Gastrocnemius medialis (tissue), 4 donors: ENCODE measurements at regions not wholly inside any gene's neighbourhood (a gene's known extent, or its start where the extent isn't known, plus 50 kb on each side); places are given as distances from the start of the nearest gene placed in this dataset.
"Not testable (repeated sequence)": the region's sequence is repeated elsewhere in the genome, so short reads cannot be mapped to it uniquely, and the experiment has no call there.

Source experiments
- ATAC-seq, 2 donors: fragments of 150-250 bp; one replicate each; pipeline ENCODE4 v1.9.1; 2016
- DNase-seq, 2 donors: peaks; one replicate each; pipeline ENCODE4 v3.0.0-alpha.2; 2019
- H3K27ac ChIP-seq, 4 donors: fragments of 200-600 bp; sonication (generic); 1 replicate in 1 of 4; 2 replicates in 3 of 4; pipeline ENCODE4 v1.5.1; 2016 to 2018; ENCODE audit warnings: mild to moderate bottlenecking in 2 of 4, moderate library complexity in 1 of 4
- H3K27me3 ChIP-seq, 3 donors: fragments of 200-600 bp; sonication (generic) in 2 of 3; 1 replicate in 1 of 3; 2 replicates in 2 of 3; pipeline versions ENCODE4 v1.5.1 to v1.6.0; 2016 to 2019; ENCODE audit warnings: mild to moderate bottlenecking in 1 of 3, moderate library complexity in 1 of 3
- H3K36me3 ChIP-seq, 2 donors: fragments of 200-600 bp; sonication (generic) in 1 of 2; one replicate each; pipeline ENCODE4 v1.5.1; 2017 to 2018
- H3K4me1 ChIP-seq, 2 donors: fragments of 200-600 bp; sonication (generic) in 1 of 2; one replicate each; pipeline ENCODE4 v1.5.1; 2016 to 2017; ENCODE audit warnings: mild to moderate bottlenecking in 2 of 2
- H3K4me3 ChIP-seq, 4 donors: fragments of 200-600 bp; sonication (generic) in 3 of 4; 1 replicate in 1 of 4; 2 replicates in 3 of 4; pipeline ENCODE4 v1.5.1; 2016 to 2019; ENCODE audit warnings: mild to moderate bottlenecking in 2 of 4
- H3K9me3 ChIP-seq, 3 donors: fragments of 200-600 bp; sonication (generic) in 2 of 3; 1 replicate in 1 of 3; 2 replicates in 2 of 3; pipeline ENCODE4 v1.5.1; 2016 to 2019
- POLR2A ChIP-seq, 2 donors: fragments of 450-650 bp; IDR thresholded peaks; one replicate each; pipeline ENCODE4 v1.6.1; 2017; ENCODE audit warnings: antibody characterized with exemption in 2 of 2, mild to moderate bottlenecking in 2 of 2, moderate library complexity in 2 of 2
- in situ Hi-C, 4 donors: fragments of 200-750 bp; cut with MboI; loops; one replicate each; pipeline versions ENCODE4 v1.15.0 to v1.8.0; 2017; ENCODE audit warnings: low sequenced_read_pairs in 4 of 4
- intact Hi-C: fragments of 100-400 bp; cut with DNase I; formaldehyde crosslinking; loops from one replicate; pipeline ENCODE4 v1.15.1; 2023; ENCODE audit warnings: low total_unique reads
- TF ChIP-seq, protein P1 (sequence below), 5 experiments: fragments of 450-650 bp in 3 of 5; fragments of 200-600 bp in 2 of 5; sonication (generic) in 2 of 5; IDR thresholded peaks in 4 of 5; conservative IDR thresholded peaks in 1 of 5; 1 replicate in 4 of 5; 2 replicates in 1 of 5; pipeline ENCODE4 v1.5.1; 2016 to 2019; ENCODE audit warnings: antibody characterized with exemption in 5 of 5, mild to moderate bottlenecking in 3 of 5, moderate library complexity in 3 of 5

DNA sequence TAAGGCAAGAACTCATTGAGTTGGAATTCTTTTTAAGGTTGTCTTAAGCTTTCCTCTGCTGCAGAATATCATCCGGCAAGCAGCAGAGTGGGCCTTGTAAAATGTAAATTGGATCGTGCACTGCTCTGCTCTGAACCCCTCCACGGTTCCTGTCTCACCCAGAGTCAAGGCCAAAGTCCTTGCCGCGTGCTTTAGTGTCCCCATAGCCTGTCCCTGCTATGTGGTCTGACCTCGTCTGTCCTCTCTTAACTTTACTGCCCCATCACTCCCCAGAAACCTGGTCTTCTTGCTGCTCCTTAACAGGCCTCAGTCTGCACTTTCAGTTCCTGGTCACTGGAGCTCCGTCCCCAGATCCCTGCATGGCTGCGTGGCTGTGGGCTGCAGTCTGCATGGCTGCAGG lies 121.6 kb upstream of the SDK1 start:
- ATAC-seq (no peak), DNase-seq (no peak)
- H3K27ac ChIP-seq: no peak overlapping the region
- H3K4me3 ChIP-seq: no peak overlapping the region
- no peak for TF ChIP-seq POLR2A (IDR thresholded peaks at IDR 0.05)
- TF ChIP-seq, protein P1, sequence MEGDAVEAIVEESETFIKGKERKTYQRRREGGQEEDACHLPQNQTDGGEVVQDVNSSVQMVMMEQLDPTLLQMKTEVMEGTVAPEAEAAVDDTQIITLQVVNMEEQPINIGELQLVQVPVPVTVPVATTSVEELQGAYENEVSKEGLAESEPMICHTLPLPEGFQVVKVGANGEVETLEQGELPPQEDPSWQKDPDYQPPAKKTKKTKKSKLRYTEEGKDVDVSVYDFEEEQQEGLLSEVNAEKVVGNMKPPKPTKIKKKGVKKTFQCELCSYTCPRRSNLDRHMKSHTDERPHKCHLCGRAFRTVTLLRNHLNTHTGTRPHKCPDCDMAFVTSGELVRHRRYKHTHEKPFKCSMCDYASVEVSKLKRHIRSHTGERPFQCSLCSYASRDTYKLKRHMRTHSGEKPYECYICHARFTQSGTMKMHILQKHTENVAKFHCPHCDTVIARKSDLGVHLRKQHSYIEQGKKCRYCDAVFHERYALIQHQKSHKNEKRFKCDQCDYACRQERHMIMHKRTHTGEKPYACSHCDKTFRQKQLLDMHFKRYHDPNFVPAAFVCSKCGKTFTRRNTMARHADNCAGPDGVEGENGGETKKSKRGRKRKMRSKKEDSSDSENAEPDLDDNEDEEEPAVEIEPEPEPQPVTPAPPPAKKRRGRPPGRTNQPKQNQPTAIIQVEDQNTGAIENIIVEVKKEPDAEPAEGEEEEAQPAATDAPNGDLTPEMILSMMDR (IDR thresholded peaks at IDR 0.05 in 4 of 5, conservative IDR thresholded peaks at IDR 0.05 in 1 of 5): no peak
- H3K27me3 ChIP-seq: no peaks in the 10 kb centered on the region
- H3K4me1 ChIP-seq: no peaks in the 10 kb centered on the region
- no peaks in the 10 kb centered on the region for H3K9me3 ChIP-seq
- H3K36me3 ChIP-seq: no peaks in the 10 kb centered on the region
- in situ Hi-C loops (no loop called here), intact Hi-C loops (no loop called here)

DNA sequence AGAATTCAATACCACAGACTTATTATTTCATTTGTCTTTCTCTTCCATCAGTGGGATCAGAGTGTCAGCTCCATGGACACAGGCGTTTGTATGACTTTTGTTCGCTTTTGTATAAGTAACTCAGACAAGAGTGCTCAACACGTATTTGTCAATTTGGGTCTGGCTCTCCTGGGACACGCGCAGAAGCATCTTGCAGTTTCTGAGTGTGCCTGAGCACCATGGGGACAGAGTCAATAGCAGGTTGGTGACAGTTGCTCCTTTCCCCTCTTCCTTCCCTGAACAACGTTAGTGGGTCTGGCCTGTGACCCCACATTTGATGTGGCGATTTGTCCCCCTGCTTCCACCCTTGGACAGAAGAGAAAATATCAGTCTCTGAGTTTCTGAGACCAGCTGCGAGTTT lies 120.4 kb upstream of the SDK1 start:
- H3K27ac ChIP-seq: no peak overlapping the region
- in situ Hi-C loops (no loop called here), intact Hi-C loops (no loop called here)
- H3K9me3 ChIP-seq: no peaks in the 10 kb centered on the region
- no peak overlapping the region for H3K4me3 ChIP-seq
- no peaks in the 10 kb centered on the region for H3K36me3 ChIP-seq
- TF ChIP-seq POLR2A (IDR thresholded peaks at IDR 0.05): no peak
- TF ChIP-seq, protein P1 (IDR thresholded peaks at IDR 0.05 in 4 of 5, conservative IDR thresholded peaks at IDR 0.05 in 1 of 5): no peak
- H3K4me1 ChIP-seq: no peaks in the 10 kb centered on the region
- ATAC-seq (no peak), DNase-seq (no peak)
- no peaks in the 10 kb centered on the region for H3K27me3 ChIP-seq

DNA sequence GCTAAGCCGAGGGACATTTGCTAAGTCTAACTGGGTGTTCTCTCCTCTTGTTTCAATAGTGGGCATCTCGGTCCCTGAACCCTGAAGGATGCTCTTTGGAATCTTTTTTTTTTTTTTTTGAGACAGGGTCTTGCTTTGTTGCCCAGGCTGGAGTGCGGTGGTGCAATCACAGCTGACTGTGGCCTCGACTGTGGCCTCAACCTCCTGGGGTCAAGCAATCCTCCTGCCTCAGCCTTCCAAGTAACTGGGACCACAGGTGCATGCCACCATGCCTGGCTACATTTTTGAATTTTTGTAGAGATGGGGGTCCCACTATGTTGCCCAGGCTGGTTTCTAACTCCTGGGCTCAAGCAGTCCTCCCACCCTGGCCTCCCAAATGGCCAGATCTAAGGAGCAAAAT lies 119.0 kb upstream of the SDK1 start:
- H3K9me3 ChIP-seq, H3K27ac ChIP-seq, H3K27me3 ChIP-seq, DNase-seq, intact Hi-C loops, H3K4me3 ChIP-seq, ATAC-seq, H3K36me3 ChIP-seq, H3K4me1 ChIP-seq, in situ Hi-C loops: not testable (repeated sequence)

DNA sequence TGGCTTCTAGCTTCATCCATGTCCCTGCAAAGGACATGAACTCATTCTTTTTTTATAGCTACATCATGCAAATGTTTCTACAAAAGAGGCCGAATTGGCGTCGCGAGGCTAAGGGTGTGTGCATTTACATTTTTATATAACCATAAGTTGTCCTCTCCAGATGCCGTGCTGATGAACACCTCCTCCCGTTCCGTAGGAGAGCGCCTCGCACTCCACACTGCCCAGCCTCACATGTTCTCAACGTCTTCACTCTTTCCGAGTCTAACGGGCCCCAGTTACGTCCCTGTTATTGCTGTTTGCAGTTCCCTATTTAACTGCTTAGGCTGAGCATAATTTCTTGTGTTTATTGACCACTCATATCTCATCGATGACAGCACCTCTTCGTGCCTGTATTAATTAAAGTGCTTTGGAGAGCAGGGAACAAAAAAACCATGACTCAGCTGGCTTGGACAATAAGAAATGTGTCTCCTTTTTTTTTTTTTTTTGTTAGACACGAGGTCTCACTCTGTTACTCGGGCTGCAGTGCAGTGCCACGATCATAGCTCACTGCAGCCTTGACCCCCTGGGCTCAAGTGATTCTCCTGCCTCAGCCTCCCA lies 113.5 kb upstream of the SDK1 start:
- H3K27me3 ChIP-seq: no peaks in the 10 kb centered on the region
- ATAC-seq (no peak), DNase-seq (no peak)
- H3K4me3 ChIP-seq: no peak overlapping the region
- H3K36me3 ChIP-seq: no peaks in the 10 kb centered on the region
- no peaks in the 10 kb centered on the region for H3K4me1 ChIP-seq
- in situ Hi-C loops (no loop called here), intact Hi-C loops (no loop called here)
- TF ChIP-seq, protein P1 (IDR thresholded peaks at IDR 0.05 in 4 of 5, conservative IDR thresholded peaks at IDR 0.05 in 1 of 5): no peak
- TF ChIP-seq POLR2A (IDR thresholded peaks at IDR 0.05): no peak
- H3K27ac ChIP-seq: no peak overlapping the region
- no peaks in the 10 kb centered on the region for H3K9me3 ChIP-seq

DNA sequence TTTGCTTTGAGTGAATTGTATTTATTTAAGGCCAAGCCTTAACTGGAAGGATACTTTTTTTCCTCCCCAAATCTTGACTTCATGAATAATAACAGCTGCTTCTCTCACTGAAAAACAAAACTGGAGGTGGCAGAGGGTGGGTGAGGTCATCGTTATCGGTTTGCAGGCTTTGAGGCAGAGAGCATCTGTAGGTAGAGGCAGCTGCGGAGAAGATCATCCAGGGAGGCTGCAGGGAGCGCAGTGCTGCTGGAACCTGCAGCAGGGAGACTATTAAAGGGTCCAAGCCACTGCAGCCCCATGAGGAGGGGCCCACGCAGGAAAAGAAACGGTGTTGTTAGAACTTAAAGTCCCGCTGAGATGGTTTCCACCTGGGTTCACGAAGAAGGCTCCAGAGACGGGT lies 112.1 kb upstream of the SDK1 start:
- no peak for DNase-seq
- Histone ChIP-seq H3K36me3 (no peaks in the 10 kb centered on the region), H3K4me1 (no peaks in the 10 kb centered on the region), H3K27me3 (no peaks in the 10 kb centered on the region), H3K27ac (no peak overlapping the region), H3K4me3 (no peak overlapping the region), H3K9me3 (no peaks in the 10 kb centered on the region)
- ATAC-seq: no peak
- TF ChIP-seq, protein P1 (IDR thresholded peaks at IDR 0.05 in 4 of 5, conservative IDR thresholded peaks at IDR 0.05 in 1 of 5): no peak
- no peak for TF ChIP-seq POLR2A (IDR thresholded peaks at IDR 0.05)
- in situ Hi-C loops: no loop called here
- intact Hi-C loops: no loop called here
